RWPE2 (cell line): ENCODE measurements at regions not wholly inside any gene's neighbourhood (a gene's known extent, or its start where the extent isn't known, plus 50 kb on each side); places are given as distances from the start of the nearest gene placed in this dataset.
"Not testable (repeated sequence)": the region's sequence is repeated elsewhere in the genome, so short reads cannot be mapped to it uniquely, and the experiment has no call there.

Experiments
- ATAC-seq: fragments of 200-7000 bp; cut with Tn5 transposase; 3 replicates; pipeline ENCODE4 v1.9.1; 2021; ENCODE audit warnings: low read depth
- DNase-seq: peaks from one replicate; pipeline ENCODE4 v3.0.0-alpha.2; 2020; ENCODE audit warnings: low spot score
- H3K27ac ChIP-seq: fragments of 450-650 bp; 2 replicates; pipeline ENCODE4 v1.5.1; 2017; ENCODE audit warnings: mild to moderate bottlenecking; ENCODE audit not compliant: poor library complexity, severe bottlenecking
- H3K27me3 ChIP-seq: fragments of 250-450 bp; sonication (Bioruptor Pico); 2 replicates; pipeline ENCODE4 v1.5.1; 2021; ENCODE audit warnings: mild to moderate bottlenecking, moderate library complexity; ENCODE audit not compliant: insufficient read depth, poor library complexity, severe bottlenecking
- H3K36me3 ChIP-seq: fragments of 250-450 bp; sonication (Bioruptor Pico); 2 replicates; pipeline ENCODE4 v1.5.1; 2020; ENCODE audit warnings: low read depth, mild to moderate bottlenecking, moderate library complexity
- H3K4me1 ChIP-seq: fragments of 250-450 bp; sonication (Bioruptor Pico); 2 replicates; pipeline ENCODE4 v1.5.1; 2021; ENCODE audit warnings: mild to moderate bottlenecking, moderate library complexity; ENCODE audit not compliant: insufficient read depth, poor library complexity, severe bottlenecking
- H3K4me3 ChIP-seq: fragments of 250-450 bp; sonication (Bioruptor Pico); 2 replicates; pipeline ENCODE4 v1.5.1; 2021; ENCODE audit warnings: mild to moderate bottlenecking, moderate library complexity; ENCODE audit not compliant: severe bottlenecking
- H3K9me3 ChIP-seq: fragments of 250-450 bp; sonication (Bioruptor Pico); 2 replicates; pipeline ENCODE4 v1.5.1; 2021; ENCODE audit warnings: mild to moderate bottlenecking, moderate library complexity; ENCODE audit not compliant: severe bottlenecking
- CTCF ChIP-seq: fragments of 450-650 bp; IDR thresholded peaks from one replicate; pipeline ENCODE4 v1.5.1; 2017; ENCODE audit warnings: mild to moderate bottlenecking, moderate library complexity; ENCODE audit not compliant: poor library complexity, severe bottlenecking

- not testable (repeated sequence) for H3K9me3 ChIP-seq, H3K27me3 ChIP-seq, DNase-seq, H3K4me3 ChIP-seq, H3K4me1 ChIP-seq, H3K27ac ChIP-seq, H3K36me3 ChIP-seq, ATAC-seq
Measured at GRCh38 chr16:88260881-88261665, 121.7 kb upstream of the ZNF469 start.

GRCh38 chr16:88261814-88262605 is 120.7 kb upstream of the ZNF469 start:
- H3K27ac ChIP-seq, DNase-seq, H3K4me1 ChIP-seq, H3K9me3 ChIP-seq, H3K36me3 ChIP-seq, ATAC-seq, H3K27me3 ChIP-seq, H3K4me3 ChIP-seq: not testable (repeated sequence)

- not testable (repeated sequence) for DNase-seq, H3K36me3 ChIP-seq, H3K9me3 ChIP-seq, H3K4me1 ChIP-seq, ATAC-seq, H3K27ac ChIP-seq, H3K4me3 ChIP-seq, H3K27me3 ChIP-seq
Measured at GRCh38 chr16:88262858-88263563, 119.7 kb upstream of the ZNF469 start.

GRCh38 chr16:88263681-88264287 is 119.0 kb upstream of the ZNF469 start:
- not testable (repeated sequence) for ATAC-seq, H3K4me1 ChIP-seq, H3K27ac ChIP-seq, H3K27me3 ChIP-seq, H3K36me3 ChIP-seq, H3K4me3 ChIP-seq, H3K9me3 ChIP-seq, DNase-seq

- Histone ChIP-seq H3K27ac (peak overlapping the region; percentile 17), H3K4me1 (peaks cover 7% of the 10 kb centered on the region), H3K4me3 (no peak overlapping the region), H3K36me3 (no peaks in the 10 kb centered on the region), H3K27me3 (no peaks in the 10 kb centered on the region), H3K9me3 (no peaks in the 10 kb centered on the region)
- peak; percentile 99 for DNase-seq
- ATAC-seq: peak; percentile 96
- TF ChIP-seq CTCF: no peak
Measured at GRCh38 chr16:88264641-88265285, 118.0 kb upstream of the ZNF469 start.

GRCh38 chr16:88265286-88265938 is 117.3 kb upstream of the ZNF469 start:
- H3K4me1 ChIP-seq, H3K4me3 ChIP-seq, DNase-seq, H3K9me3 ChIP-seq, H3K36me3 ChIP-seq, ATAC-seq, H3K27me3 ChIP-seq: not testable (repeated sequence)
- H3K27ac ChIP-seq: peak overlapping the region; percentile 17

GRCh38 chr16:88266036-88266435 is 116.7 kb upstream of the ZNF469 start:
- not testable (repeated sequence) for DNase-seq, H3K9me3 ChIP-seq, H3K4me1 ChIP-seq, H3K4me3 ChIP-seq, H3K36me3 ChIP-seq, H3K27me3 ChIP-seq, H3K27ac ChIP-seq, ATAC-seq

GRCh38 chr16:88266935-88267551 is 115.7 kb upstream of the ZNF469 start:
- not testable (repeated sequence) for DNase-seq

More at GRCh38 chr16:88266935-88267551, 115.7 kb upstream of the ZNF469 start:
- not testable (repeated sequence) for H3K9me3 ChIP-seq, H3K4me3 ChIP-seq, H3K27me3 ChIP-seq, ATAC-seq, H3K27ac ChIP-seq, H3K4me1 ChIP-seq, H3K36me3 ChIP-seq
